ENCODE measurements at regions not wholly inside any gene's neighbourhood (a gene's known extent, or its start where the extent isn't known, plus 50 kb on each side); places are given as distances from the start of the nearest gene placed in this dataset.
"Not testable (repeated sequence)": the region's sequence is repeated elsewhere in the genome, so short reads cannot be mapped to it uniquely, and the experiment has no call there.

- DNase-seq, result no peak
Measured at GRCh38 chr1:25130895-25131294, 101.4 kb downstream of the SYF2 start.

GRCh38 chr1:25129380-25129779 is 102.9 kb downstream of the SYF2 start:
- DNase-seq, result no peak

- no peak for DNase-seq
Measured at GRCh38 chr1:25128121-25128621, 104.1 kb downstream of the SYF2 start.

DNA sequence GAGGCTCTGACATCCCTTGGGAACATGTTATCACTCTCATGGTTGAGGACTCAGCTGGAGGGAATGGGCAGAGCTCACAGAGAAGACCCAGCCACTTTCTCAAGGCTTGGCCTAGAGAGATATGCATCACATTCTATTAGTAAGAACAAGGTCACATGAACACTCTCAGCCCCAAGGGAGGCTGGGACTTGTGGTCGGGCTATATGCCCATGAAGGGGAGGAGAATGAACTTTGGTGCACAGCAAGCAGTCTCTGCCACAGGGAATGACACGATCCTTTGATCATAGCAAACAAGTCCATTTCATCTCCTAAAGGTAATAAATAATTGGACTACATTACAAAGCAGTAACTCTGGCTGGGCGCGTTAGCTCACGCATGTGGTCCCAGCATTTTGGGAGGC is 105.7 kb downstream of the SYF2 start:
- DNase-seq, result no peak

DNA sequence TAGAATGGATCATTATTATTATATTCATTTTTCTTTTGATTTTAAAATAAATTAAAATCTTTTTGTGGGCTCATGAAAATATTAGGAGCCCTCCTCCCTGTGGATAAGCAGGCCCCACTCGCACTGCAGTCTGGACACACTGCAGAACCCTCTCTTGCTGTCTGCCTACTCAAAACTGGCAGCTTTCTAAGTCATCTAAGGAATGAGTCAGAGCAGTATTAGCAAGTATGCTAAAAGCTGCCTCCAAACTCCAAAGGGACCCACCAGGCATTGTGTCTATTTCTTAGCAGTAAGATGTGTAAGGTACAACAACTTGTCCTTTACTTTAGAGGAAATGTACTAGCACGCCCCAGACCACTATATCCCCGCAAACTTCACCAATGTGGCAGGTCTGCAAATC is 108.8 kb downstream of the SYF2 start:
- DNase-seq, result no peak

DNA sequence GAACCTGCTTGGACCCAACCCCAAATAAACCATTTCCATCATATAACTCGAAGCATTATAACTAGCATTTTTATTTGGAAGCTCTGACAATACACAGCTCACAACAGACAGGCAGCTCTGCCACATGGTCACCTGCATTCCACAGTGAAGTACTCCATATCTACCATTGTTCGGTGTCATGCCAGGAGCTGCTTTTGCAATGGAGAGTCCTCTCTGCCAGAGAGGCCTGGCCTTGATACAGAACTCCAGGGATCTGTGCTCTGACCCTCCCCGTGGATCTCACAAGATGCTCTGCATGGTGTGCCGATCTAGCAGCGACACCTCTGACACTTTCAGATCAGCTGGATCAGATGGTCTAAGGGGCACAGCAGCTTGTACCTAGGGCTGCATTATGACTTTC is 109.6 kb downstream of the SYF2 start:
- no peak for DNase-seq

DNA sequence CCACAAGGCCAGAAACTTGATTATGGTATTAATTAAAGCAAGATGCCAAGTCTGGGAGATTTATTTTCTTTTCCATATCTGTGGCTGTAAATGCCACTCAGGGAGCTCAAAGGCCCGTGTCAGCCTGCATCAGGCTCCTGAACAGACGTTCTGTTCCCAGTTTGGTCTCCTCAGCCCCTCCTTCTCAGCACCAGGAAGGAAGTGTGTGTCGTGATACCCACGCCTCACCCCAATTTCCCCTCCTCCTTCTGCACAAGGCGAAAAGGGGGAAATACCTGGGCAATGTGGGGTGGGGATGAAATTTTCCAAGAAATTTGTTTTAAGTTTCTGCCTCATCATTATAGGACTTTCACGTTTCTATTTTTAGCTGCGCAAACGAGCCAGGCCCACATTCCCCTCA is 112.0 kb downstream of the SYF2 start:
- DNase-seq, result no peak

DNA sequence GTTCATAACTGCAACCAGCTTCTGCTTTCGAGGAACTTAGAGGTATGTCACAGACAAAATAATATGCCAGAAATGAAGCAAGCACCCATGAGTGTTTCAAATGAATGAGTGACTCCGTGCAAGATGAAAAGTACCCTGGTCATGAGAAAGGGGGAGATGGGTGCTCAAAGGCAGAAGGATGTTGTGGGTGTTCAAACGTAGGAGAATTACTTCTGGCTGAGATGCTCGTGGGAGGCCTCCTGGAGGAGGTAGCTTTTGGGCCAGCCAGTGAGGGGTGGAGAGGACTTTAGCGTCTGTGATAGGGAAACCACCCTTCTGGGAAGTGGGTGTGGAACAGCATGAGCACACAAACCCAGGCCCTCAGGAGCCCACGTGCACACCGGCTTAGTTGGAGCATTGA is 113.8 kb downstream of the SYF2 start:
- no peak for DNase-seq

DNA sequence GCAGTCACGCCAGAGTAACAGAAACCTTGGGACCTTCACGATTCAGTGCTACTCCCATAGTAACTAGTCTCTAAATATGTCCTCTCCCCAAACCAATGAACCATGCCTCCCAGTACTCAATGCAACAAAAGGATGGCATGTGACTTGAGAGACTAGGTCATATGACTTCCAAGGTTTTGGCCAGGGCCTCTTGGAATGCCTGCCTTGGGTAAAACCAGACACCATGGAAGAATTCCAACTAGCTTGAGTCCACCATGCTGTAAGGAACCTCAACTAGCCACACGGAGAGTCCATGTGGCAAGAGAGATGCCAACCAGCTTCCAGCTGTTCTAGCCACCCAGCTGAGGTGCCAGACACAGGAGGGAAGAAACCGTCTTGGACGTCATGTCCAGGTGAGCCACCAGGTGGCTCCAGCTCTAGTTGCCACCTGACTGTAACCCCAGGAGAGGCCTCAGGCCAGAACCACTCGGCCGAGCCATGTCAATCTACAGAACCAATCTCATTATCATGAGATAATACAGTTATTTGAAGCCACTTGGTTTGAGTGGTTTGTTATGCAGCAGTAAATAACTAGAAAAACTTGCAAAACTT is 115.0 kb downstream of the SYF2 start:
- no peak for DNase-seq

- DNase-seq, result no peak
Measured at GRCh38 chr1:25116832-25117231, 115.5 kb downstream of the SYF2 start.

GRCh38 chr1:25116117-25116516 is 116.2 kb downstream of the SYF2 start:
- DNase-seq, result not testable (repeated sequence)

GRCh38 chr1:25113731-25114130 is 118.6 kb downstream of the SYF2 start:
- no peak for DNase-seq

DNA sequence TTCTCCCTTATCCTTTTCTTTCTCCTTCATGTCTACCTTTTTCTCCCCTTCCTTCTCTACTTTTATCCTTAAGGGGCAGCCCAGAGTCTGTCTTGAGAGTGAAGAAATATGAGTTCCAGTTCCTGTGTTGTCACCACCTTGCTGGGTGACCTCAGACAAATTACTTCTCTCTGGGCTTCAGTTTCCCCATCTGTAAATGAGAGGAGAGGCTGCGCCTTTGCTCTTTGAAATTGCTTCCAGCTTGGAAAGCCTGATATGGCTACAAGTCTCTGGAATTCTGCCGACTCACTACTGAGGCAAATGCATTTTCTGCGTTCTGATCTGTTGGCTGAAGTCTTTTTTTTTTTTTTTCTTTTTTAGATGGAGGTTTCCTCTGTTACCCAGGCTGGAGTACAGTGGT is 119.2 kb downstream of the SYF2 start:
- no peak for DNase-seq

DNA sequence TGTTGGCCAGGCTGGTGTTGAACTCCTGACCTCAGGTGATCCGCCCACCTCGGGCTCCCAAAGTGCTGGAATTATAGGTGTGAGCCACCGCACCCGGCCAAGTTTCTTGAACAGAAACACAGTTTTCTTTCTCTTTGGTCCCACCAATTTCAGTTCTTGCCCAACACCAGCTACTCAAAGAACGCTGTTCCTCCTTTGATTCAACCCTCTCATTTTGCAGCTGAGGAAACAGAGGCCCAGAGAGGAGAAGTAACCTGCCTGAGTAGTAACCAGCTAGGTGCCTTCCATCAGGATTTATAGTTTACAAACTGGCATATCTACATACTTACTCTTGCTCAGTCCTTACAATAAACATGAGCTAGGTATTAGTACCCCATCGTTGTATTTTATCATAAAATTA is 119.9 kb downstream of the SYF2 start:
- DNase-seq, result no peak

GRCh38 chr1:25111706-25112105 is 120.6 kb downstream of the SYF2 start:
- no peak for DNase-seq

DNA sequence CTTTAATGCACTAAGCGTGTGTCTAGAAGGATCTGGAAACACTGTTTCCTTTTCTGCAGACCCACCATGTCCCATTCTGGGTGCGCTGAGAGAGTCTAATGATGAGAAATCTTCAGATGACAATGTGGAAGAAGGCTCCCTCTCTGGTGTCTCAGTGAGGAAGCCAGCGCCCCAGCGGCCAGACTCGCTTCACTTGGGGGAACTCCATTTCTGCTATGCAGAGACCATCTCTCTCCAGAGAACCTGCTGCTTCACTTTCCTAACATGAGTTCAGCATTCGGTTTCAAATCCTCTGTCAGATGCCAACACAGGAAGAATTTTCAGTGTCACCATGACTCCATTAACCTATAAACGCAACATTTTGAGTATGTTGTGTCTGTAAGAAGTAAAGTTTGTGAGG is 121.8 kb downstream of the SYF2 start:
- no peak for DNase-seq

- no peak for DNase-seq
Measured at GRCh38 chr1:25110036-25110435, 122.3 kb downstream of the SYF2 start.

DNA sequence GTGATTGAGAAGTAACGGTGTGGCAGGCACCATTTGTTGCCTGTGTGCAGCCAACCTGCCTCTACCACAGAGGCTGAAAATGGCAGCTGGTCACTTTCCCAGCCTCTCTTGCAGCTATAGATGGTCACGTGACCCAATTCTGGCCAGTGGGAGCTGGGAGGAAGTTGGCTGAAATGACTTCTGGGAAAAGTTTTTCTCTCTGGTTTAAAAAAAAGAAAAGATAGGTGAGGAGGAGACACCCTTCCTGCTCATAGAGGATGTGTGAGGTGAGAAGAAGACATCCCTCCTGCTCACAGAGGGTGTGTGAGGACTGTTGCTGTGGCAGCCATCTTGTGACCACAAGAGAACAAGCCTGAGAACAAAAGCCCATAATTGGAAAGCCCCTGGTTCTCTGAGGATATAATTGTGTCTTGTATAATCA is 122.8 kb downstream of the SYF2 start:
- DNase-seq, result no peak

- no peak for DNase-seq
Measured at GRCh38 chr1:25107643-25108010, 124.7 kb downstream of the SYF2 start.

DNA sequence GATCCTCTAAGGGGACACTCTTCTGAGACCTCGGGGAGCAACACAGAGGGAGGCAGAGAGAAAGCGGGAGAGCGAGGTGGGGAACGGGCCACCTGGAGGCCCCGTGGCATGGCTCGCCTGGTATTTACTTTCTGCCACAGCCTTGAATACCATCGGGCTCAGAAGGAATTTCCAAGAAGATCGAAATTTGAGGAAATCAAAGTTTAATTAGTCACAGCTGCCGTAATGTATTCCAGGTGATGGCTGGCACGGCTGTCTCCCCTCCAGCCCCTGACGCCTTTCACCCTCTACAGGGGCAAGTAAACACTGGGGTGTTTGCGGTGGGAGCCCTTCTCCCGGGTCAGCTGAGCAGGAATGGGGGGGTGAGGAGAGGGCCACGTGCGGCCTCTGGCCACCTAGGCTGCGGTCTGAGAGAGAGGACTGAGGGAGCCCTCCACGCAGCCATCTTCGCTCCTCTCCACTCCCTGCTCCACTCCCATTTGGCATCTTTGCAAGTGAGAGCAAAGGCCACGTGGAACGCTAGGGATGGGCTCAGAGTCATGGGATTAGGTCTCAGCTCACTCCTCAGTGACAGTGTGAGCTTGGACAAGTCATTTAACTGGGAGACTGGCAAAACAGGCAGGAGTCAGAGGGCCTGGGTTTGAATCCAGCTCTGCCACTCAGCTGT is 125.2 kb downstream of the SYF2 start:
- DNase-seq, result no peak

GRCh38 chr1:25106352-25106751 is 126.0 kb downstream of the SYF2 start:
- no peak for DNase-seq

DNA sequence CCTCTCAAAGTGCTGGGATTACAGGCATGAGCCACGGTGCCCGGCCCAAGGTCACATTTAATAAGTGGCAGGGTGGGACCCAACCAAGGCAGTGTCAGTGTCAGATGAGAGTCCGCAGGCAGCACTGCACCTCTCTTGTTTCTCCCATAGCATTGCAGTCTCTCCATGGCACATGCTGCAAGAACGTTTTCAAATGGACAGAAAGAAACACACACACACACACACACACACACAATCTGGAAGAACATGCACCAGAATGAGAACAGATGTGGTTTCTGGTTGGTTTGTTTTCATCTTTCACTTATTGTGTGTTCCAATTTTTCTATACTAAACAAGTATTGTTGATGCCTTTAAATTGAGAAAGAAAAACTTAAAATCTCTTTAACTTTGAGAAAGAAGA is 126.5 kb downstream of the SYF2 start:
- no peak for DNase-seq

- no peak for DNase-seq
Measured at GRCh38 chr1:25104932-25105561, 127.3 kb downstream of the SYF2 start.

DNA sequence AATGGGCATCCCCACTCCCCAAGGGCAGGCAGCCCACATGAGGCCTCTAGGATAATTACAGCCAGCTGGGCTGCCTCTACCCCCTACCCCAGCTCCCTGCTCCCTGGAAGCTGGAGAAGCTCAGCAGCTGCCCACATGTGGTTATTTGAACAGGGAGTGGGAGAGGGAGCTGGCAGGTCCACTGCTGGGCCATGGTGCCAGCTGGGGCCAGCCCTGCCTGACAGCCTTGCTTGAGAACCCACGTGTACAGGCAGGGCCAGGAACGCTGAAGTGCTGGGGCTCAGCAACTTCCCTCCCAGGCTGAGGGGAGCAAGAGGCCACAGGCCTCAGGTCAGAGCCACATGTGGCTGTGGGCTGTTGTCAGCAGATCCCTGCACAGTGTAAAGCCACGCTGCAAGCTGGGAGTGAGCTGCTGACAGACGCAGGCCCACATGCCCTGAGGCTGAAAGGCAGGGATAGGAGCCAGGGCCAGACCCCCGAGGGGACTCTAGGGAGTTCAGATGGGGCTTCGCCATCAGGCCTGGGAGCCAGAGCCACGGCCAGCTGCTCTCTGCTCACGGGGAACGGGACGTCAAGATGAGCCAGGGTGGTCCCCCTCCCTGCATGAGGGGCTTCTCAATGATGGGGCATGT is 129.0 kb downstream of the SYF2 start:
- DNase-seq, result no peak
